ENCODE measurements at regions not wholly inside any gene's neighbourhood (a gene's known extent, or its start where the extent isn't known, plus 50 kb on each side); places are given as distances from the start of the nearest gene placed in this dataset.

GRCh38 chr18:1475867-1476266 lies 571.2 kb downstream of the ADCYAP1 start:
- Histone ChIP-seq H3K27ac (no peak overlapping the region), H3K4me3 (no peak overlapping the region)
- no peak for DNase-seq (ENCODE audit: low spot score)
- no peak for TF ChIP-seq CTCF (IDR thresholded peaks at IDR 0.05)

DNA sequence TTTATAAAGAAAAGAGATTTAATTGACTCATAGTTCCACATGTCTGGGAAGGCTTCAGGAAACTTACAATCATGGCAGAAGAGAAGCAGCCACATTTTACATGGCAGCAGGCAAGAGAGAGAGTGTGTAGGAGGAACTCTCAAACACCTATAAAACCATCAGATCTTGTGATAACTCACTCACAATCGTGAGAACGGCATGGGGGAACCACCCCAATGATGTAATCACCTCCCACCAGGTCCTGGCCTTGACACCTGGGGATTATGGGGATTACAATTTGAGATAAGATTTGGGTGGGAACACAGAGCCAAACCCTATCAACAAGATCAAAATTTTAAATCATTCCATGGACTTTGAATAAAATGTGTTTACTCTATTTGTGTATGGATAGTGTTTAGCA lies 575.6 kb downstream of the ADCYAP1 start:
- no peak overlapping the region for H3K27ac ChIP-seq
- DNase-seq (ENCODE audit: low spot score), result no peak
- H3K4me3 ChIP-seq, result no peak overlapping the region
- TF ChIP-seq CTCF (IDR thresholded peaks at IDR 0.05), result no peak

DNA sequence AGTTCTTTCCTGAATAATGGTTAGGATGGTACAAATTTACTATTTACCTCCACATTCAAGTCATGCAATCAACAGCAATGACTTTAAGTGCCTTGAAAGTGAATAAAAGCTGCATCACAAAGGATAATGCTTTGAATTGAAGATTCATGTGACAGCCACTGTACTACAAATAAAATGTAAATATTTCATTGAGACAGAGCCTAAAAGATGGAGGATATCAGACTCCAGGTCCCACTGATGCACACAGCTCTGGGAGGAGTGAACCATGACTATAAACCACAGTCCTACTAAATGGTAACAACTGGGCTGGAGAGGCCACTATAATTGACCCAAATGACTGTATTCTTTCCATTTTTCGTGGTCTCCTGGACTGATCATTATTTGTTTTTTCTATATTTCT lies 576.9 kb downstream of the ADCYAP1 start:
- DNase-seq (ENCODE audit: low spot score), result no peak
- no peak overlapping the region for H3K27ac ChIP-seq
- no peak overlapping the region for H3K4me3 ChIP-seq
- no peak for TF ChIP-seq CTCF (IDR thresholded peaks at IDR 0.05)

GRCh38 chr18:1483385-1483784 lies 578.7 kb downstream of the ADCYAP1 start:
- Histone ChIP-seq H3K27ac (no peak overlapping the region), H3K4me3 (no peak overlapping the region)
- DNase-seq (ENCODE audit: low spot score), result no peak
- no peak for TF ChIP-seq CTCF (IDR thresholded peaks at IDR 0.05)

DNA sequence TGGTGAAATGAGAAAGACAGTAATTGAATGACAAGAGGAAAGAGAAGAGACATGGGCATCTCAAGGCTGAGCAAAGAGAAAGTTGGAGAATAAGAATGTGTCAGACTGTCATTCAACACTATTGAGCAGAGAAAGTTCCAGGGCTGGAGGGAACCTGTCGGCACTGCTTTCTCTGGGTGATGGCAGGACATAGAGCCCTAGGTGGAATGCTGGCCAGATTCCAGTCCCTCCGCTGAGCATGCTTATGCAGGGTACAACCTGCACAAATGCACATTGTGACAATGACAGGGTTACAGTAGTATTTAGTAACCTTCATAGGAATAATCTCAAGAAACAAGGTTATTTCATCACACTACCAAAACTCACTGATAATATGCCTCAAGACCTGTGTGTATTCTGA lies 582.8 kb downstream of the ADCYAP1 start:
- TF ChIP-seq CTCF (IDR thresholded peaks at IDR 0.05), result no peak
- Histone ChIP-seq H3K27ac (no peak overlapping the region), H3K4me3 (no peak overlapping the region)
- no peak for DNase-seq (ENCODE audit: low spot score)

DNA sequence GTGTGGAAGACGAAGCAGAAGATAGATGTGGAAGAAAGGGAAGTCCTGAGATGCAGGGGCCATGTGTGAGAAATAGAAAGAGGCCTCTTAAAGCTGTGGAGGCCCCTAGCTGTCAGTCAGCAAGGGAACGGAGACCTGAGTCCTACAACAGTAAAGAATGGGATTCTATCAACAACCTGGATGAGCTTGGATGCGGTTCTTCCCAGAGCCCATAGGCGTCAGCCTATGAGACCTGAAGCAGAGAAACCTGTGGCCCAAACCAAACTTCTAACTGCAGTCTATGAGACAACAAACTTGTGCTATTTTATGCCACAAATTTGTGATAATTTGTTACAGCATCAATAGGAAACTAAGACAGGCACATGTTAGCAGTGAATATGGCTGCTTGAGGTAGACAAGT lies 583.7 kb downstream of the ADCYAP1 start:
- DNase-seq (ENCODE audit: low spot score), result no peak
- no peak for TF ChIP-seq CTCF (IDR thresholded peaks at IDR 0.05)
- no peak overlapping the region for H3K4me3 ChIP-seq
- no peak overlapping the region for H3K27ac ChIP-seq

DNA sequence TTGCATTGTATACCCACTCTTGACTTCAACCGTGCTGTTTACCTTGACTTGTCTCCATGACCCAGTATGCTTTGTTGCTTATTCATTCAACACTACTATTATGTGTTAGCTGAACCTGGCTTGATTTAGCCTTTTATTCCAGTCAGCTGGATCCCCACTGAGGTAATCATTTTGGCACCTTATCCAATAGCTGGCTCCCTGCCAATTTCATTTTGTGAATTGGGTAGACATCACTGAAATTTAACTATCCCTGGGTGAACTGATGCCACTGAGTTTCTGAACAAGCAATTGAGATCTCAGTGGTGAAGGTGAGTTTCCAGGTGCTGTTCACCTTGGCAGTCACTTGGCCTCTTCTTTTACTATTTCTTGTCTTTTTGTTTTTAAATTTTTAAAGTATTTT lies 584.3 kb downstream of the ADCYAP1 start:
- no peak for DNase-seq (ENCODE audit: low spot score)
- H3K4me3 ChIP-seq, result no peak overlapping the region
- H3K27ac ChIP-seq, result no peak overlapping the region
- TF ChIP-seq CTCF (IDR thresholded peaks at IDR 0.05), result no peak
